Left lobe of liver (tissue), 2 donors: ENCODE measurements at regions not wholly inside any gene's neighbourhood (a gene's known extent, or its start where the extent isn't known, plus 50 kb on each side); places are given as distances from the start of the nearest gene placed in this dataset.
"Not testable (repeated sequence)": the region's sequence is repeated elsewhere in the genome, so short reads cannot be mapped to it uniquely, and the experiment has no call there.

Experiments
- ATAC-seq: fragments of 200-7000 bp; cut with Tn5 transposase; one replicate; pipeline ENCODE4 v1.9.1; 2020; ENCODE audit warnings: mild to moderate bottlenecking, moderate library complexity
- DNase-seq: peaks from one replicate; pipeline ENCODE4 v3.0.0-alpha.2; 2020; ENCODE audit warnings: low spot score
- donor health status: DM: no; HTN: no; CAD: no; lungs with moderate emphysema.
- donor health status: DM: no; HTN: yes; CAD: no.

- ATAC-seq (no peak), DNase-seq (no peak)
Measured at GRCh38 chr11:96967616-96968015, 577.8 kb downstream of the JRKL start.

GRCh38 chr11:96969251-96969650 is 579.4 kb downstream of the JRKL start:
- DNase-seq = no peak
- no peak for ATAC-seq

- no peak for ATAC-seq
- no peak for DNase-seq
Measured at GRCh38 chr11:96978751-96979150, 588.9 kb downstream of the JRKL start.

GRCh38 chr11:96986516-96986915 is 596.7 kb downstream of the JRKL start:
- ATAC-seq (no peak), DNase-seq (no peak)

- DNase-seq = no peak
- ATAC-seq = no peak
Measured at GRCh38 chr11:96990914-96991313, 601.1 kb downstream of the JRKL start.

- DNase-seq (no peak), ATAC-seq (no peak)
Measured at GRCh38 chr11:97000481-97000880, 610.7 kb downstream of the JRKL start.

- DNase-seq = no peak
- no peak for ATAC-seq
Measured at GRCh38 chr11:97007283-97007682, 617.5 kb downstream of the JRKL start.

- no peak for DNase-seq
- ATAC-seq = no peak
Measured at GRCh38 chr11:97009613-97010012, 619.8 kb downstream of the JRKL start.

- DNase-seq, ATAC-seq: not testable (repeated sequence)
Measured at GRCh38 chr11:97010997-97011396, 621.2 kb downstream of the JRKL start.

- DNase-seq = no peak
- no peak for ATAC-seq
Measured at GRCh38 chr11:97015327-97015726, 625.5 kb downstream of the JRKL start.

- no peak for ATAC-seq
- no peak for DNase-seq
Measured at GRCh38 chr11:97019305-97019704, 629.5 kb downstream of the JRKL start.

GRCh38 chr11:97019754-97020153 is 629.9 kb downstream of the JRKL start:
- ATAC-seq (no peak), DNase-seq (no peak)

GRCh38 chr11:97022955-97023354 is 633.1 kb downstream of the JRKL start:
- ATAC-seq = no peak

GRCh38 chr11:97028836-97029406 is 639.1 kb downstream of the JRKL start:
- no peak for ATAC-seq
- DNase-seq = no peak

More at GRCh38 chr11:97022955-97023354, 633.1 kb downstream of the JRKL start:
- DNase-seq = no peak

- DNase-seq = no peak
- ATAC-seq = no peak
Measured at GRCh38 chr11:97033178-97033577, 643.4 kb downstream of the JRKL start.

- no peak for DNase-seq
- no peak for ATAC-seq
Measured at GRCh38 chr11:97048481-97048880, 658.7 kb downstream of the JRKL start.

- no peak for ATAC-seq
Measured at GRCh38 chr11:97060184-97060583, 670.4 kb downstream of the JRKL start.

GRCh38 chr11:97069160-97069559 is 679.3 kb downstream of the JRKL start:
- ATAC-seq (no peak), DNase-seq (no peak)

More at GRCh38 chr11:97060184-97060583, 670.4 kb downstream of the JRKL start:
- DNase-seq = no peak

- DNase-seq (no peak), ATAC-seq (no peak)
Measured at GRCh38 chr11:97072420-97072819, 682.6 kb downstream of the JRKL start.

GRCh38 chr11:97076666-97077065 is 686.9 kb downstream of the JRKL start:
- not testable (repeated sequence) for DNase-seq, ATAC-seq

GRCh38 chr11:97078443-97078842 is 688.6 kb downstream of the JRKL start:
- ATAC-seq = no peak
- no peak for DNase-seq

- DNase-seq (no peak), ATAC-seq (no peak)
Measured at GRCh38 chr11:97079244-97079643, 689.4 kb downstream of the JRKL start.

- ATAC-seq = no peak
Measured at GRCh38 chr11:97087419-97087818, 697.6 kb downstream of the JRKL start.

More at GRCh38 chr11:97087419-97087818, 697.6 kb downstream of the JRKL start:
- no peak for DNase-seq
